OCI-LY3 (cell line): ENCODE measurements at regions not wholly inside any gene's neighbourhood (a gene's known extent, or its start where the extent isn't known, plus 50 kb on each side); places are given as distances from the start of the nearest gene placed in this dataset.

Source experiments
- CTCF ChIP-seq: fragments of 200-600, 300-600 bp; sonication (generic); IDR thresholded peaks from 2 replicates; pipeline ENCODE4 v1.5.1; 2014; ENCODE audit warnings: antibody characterized with exemption, low read length, low read depth
- EZH2phosphoT487 ChIP-seq: fragments of 200-600 bp; shearing (Covaris generic); IDR thresholded peaks from 2 replicates; pipeline ENCODE4 v1.6.1; 2018; ENCODE audit warnings: antibody characterized with exemption, mixed run types, low read depth

DNA sequence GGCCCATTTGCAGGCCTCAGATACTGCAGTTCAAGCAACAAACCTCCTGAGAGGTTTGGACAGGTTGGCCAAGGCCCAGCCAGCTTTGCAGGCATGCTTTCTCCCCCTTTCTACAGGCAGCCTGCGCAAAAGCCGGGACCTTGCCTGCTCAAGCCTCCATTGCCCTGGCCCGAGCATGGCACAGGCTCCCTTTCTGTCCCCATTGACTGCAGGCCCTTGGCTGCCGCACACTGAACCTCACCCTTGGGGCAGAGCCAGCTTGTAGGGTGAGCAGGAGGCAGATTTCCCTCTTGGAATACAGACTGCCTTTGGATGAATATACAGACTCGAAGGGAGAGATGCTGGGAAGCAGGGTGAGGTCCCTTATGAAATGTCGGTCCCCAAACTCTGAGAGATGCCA lies 461.7 kb upstream of the PROK2 start:
- no peak for TF ChIP-seq CTCF
- no peak for TF ChIP-seq EZH2phosphoT487
